HEK293T (cell line): ENCODE measurements at regions not wholly inside any gene's neighbourhood (a gene's known extent, or its start where the extent isn't known, plus 50 kb on each side); places are given as distances from the start of the nearest gene placed in this dataset.
"Not testable (repeated sequence)": the region's sequence is repeated elsewhere in the genome, so short reads cannot be mapped to it uniquely, and the experiment has no call there.

ENCODE experiments used
- ELF4 ChIP-seq: fragments of 450-650 bp; IDR thresholded peaks from 2 replicates; pipeline ENCODE4 v1.6.1; 2017; ENCODE audit warnings: antibody characterized with exemption
- FOXA1 ChIP-seq: fragments of 450-650 bp; IDR thresholded peaks from 2 replicates; pipeline ENCODE4 v1.6.1; 2016; ENCODE audit warnings: mild to moderate bottlenecking
- FOXK2 ChIP-seq: fragments of 450-650 bp; IDR thresholded peaks from 2 replicates; pipeline ENCODE4 v1.6.1; 2016; ENCODE audit warnings: mild to moderate bottlenecking
- L3MBTL2 ChIP-seq: fragments of 450-650 bp; conservative IDR thresholded peaks from 2 replicates; pipeline ENCODE4 v1.6.1; 2016; ENCODE audit warnings: mild to moderate bottlenecking
- NFRKB ChIP-seq: fragments of 450-650 bp; IDR thresholded peaks from 2 replicates; pipeline ENCODE4 v1.6.1; 2016; ENCODE audit warnings: mild to moderate bottlenecking, moderate library complexity
- SP1 ChIP-seq: fragments of 450-650 bp; IDR thresholded peaks from 2 replicates; pipeline ENCODE4 v1.6.1; 2017
- TARDBP ChIP-seq: fragments of 450-650 bp; IDR thresholded peaks from 2 replicates; pipeline ENCODE4 v1.6.1; 2016

DNA sequence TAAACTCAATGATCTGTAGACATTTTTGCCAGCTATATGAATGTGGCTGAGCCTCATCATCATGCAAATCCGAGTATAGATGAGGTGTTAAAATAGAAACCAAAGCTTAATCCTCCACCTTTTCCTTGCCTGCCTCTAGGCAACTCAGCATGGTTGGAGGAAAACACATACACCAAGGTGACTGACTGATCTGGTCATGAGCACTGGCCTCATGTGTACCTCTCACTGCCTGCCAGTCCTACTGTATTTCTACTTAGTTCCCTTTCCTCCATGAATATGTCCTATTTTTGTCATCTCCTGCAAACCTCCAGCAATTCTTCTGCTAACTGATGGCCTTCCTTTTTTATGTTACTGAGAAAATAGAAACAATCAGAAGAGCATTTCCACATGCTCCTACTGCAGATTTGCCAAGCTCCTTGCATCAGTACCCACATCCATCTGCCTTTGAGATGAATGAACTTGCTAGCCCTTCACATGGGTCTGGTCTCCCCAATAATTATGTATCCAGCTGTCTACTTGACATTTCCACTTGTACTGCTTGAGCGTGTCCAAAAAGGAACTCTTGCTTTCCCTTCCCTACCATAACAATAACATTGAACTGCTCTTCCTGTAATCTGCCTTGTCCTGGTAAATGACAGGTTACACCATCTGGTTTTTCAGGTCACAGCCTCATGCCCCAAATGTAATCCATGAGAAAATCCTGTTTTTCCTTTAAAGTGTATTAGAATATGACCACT, 90.1 kb upstream of the GARIN1A start:
- TF ChIP-seq TARDBP, FOXK2, ELF4, L3MBTL2, SP1, FOXA1, NFRKB: not testable (repeated sequence)
